GF-D8 (cell line): ENCODE measurements at regions not wholly inside any gene's neighbourhood (a gene's known extent, or its start where the extent isn't known, plus 50 kb on each side); places are given as distances from the start of the nearest gene placed in this dataset.
"Not testable (repeated sequence)": the region's sequence is repeated elsewhere in the genome, so short reads cannot be mapped to it uniquely, and the experiment has no call there.

Experiments
- DNase-seq: peaks from one replicate; lab custom pipeline; 2025; lab: John Stamatoyannopoulos, UW

- no peak for DNase-seq
Measured at GRCh38 chr15:35929740-35930444, 383.9 kb upstream of the DPH6 start.

DNA sequence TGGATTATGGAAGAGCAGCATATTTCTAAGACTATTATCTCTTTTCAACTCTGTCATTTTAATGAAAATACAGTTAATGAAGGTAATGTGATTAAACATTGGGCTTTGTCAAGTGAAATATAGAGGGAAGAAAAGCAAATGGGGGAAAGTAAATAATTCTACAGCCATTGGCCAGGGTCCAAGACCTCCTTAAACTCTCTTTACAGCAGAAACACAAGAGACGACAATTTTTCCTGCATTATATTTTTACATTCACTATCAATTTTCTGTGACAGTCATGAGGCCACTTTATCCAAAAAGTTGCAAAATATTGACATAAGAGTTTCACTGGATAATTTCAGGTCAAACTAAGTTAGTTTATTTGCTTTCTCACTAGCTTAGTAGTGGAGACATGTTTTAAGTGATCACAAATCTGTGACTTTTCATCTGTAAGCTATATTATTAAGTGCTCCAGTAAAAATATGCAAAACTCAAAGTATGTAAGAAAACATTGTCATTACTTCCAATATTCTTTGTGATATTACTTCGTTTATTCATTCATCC lies 385.9 kb upstream of the DPH6 start:
- DNase-seq = no peak

- DNase-seq = no peak
Measured at GRCh38 chr15:35932531-35932930, 386.6 kb upstream of the DPH6 start.

GRCh38 chr15:35933531-35933930 lies 387.6 kb upstream of the DPH6 start:
- DNase-seq = no peak

DNA sequence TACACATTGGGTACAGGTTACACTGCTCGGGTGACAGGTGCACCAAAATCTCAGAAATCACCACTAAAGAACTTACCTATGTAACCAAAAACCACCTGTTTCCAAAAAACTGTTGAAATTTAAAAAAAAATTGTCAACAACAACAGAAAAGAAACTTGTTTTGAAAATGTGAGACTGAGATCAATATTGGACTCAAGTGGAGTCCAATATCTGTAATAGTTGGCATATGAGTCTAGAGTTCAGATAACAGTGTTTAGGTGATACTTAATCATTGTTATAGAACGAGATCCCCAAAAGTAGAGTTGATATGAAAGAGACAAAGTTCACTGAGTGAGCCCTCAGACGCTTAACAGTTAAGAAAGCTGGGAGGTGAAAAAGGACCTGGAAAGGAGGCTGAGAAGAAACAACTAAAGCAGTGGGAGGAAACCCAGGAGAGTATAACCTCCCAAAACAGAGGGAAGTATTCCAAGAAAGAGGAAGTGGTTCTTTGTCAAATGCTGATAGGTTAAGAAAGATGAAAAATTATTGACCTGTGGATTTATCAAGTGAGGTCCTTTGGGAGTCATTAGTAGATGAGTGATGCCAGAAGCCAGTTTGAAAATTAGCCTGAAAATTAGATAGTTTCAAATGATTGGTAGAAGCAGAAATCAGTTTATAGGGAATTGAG lies 388.6 kb upstream of the DPH6 start:
- no peak for DNase-seq

- no peak for DNase-seq
Measured at GRCh38 chr15:35936284-35936683, 390.3 kb upstream of the DPH6 start.

GRCh38 chr15:35937380-35937779 lies 391.4 kb upstream of the DPH6 start:
- no peak for DNase-seq

- no peak for DNase-seq
Measured at GRCh38 chr15:35944945-35945585, 399.1 kb upstream of the DPH6 start.

- no peak for DNase-seq
Measured at GRCh38 chr15:35953424-35953823, 407.5 kb upstream of the DPH6 start.

DNA sequence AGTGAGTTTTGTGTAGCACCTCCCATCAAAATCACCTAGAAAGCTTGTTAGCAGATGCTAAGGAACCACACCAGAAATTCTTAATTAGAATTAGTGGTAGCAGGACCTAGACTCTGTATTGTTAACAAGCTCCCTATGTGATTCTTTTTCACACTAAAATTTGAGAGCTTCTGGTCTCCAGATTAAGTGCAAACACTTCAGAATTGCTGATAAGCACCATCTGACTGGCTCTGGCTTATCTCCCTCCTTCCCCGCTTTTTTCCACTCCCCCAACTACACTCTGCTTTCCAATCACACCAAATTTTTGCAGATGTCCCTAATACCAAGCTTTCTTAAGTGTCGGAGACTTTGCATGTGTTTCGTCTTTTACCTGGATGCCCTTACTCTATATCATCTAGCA lies 410.1 kb upstream of the DPH6 start:
- DNase-seq = no peak

GRCh38 chr15:35958021-35958420 lies 412.1 kb upstream of the DPH6 start:
- DNase-seq = no peak

- DNase-seq = no peak
Measured at GRCh38 chr15:35958975-35959374, 413.0 kb upstream of the DPH6 start.

DNA sequence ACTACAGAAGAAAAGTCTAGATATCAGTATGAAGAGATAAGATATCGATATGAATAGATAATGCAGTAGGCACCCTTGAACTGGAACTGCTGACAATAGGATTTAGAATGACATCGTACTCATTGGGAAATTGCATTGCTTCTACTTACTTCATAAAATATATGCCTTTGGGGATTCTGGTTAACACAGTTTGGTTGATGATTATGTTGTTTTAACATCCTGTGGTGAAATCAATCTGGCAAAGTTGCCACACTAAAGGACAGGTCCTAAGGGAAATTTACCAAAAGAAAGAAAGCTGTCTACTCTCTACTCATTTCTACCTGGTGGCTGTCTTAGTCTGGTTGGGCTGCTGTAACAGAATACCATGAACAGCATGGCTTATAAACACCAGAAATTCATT lies 417.4 kb upstream of the DPH6 start:
- DNase-seq = no peak

GRCh38 chr15:35966781-35967180 lies 420.8 kb upstream of the DPH6 start:
- DNase-seq = no peak

DNA sequence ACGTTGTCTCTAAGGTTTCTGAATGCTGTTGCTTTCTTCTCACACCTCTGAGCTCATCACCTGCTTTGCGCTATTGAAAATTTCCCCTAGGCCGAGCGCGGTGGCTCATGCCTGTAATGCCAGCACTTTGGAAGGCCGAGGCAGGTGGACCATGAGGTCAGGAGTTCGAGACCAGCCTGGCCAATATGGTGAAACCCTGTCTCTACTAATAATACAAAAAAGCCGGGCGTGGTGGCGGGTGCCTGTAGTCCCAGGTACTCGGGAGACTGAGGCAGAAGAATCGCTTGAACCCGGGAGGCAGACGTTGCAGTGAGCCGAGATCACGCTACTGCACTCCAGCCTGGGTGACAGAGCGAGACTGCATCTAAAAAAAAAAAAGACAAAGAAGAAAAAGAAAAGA lies 422.0 kb upstream of the DPH6 start:
- DNase-seq = not testable (repeated sequence)

- DNase-seq = no peak
Measured at GRCh38 chr15:35973029-35973428, 427.1 kb upstream of the DPH6 start.

DNA sequence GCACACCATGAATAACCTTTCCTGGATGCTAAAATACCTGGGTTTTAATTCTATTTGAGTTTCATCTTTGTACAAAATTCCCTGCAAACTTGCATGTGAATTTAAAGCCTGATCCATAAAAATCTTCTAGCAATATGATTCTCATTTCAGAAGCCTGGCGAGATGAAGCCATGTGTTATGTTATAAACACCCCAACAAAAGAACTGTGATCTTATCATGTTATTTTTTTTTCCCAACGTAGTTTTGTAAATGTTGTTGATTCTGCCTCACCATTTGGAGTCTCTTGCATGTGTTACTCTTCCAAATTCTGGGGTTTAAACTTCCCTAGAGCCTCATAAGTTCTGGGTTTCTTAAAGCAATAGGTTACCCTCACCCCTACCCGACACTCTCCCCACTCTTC lies 428.1 kb upstream of the DPH6 start:
- DNase-seq = no peak

DNA sequence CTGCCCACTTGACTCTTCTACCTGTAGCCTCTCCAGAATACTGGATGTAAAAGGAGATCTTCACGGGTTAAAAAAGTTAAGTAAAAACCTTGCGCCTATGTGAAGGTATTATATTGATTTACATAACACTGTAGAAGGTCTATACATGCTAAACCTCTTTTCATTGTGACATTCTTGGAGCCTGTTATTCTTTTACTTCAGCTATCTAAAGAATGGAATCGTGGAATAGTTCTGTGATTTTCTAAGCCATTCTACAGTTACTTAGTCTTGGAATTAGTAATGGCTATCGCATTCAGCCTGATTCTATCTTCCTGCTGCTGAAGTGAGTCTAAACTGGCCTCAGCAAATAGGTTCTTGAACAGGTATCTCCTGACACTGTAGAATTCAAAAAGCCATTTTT lies 430.0 kb upstream of the DPH6 start:
- no peak for DNase-seq

- DNase-seq = no peak
Measured at GRCh38 chr15:35979608-35980007, 433.6 kb upstream of the DPH6 start.

- DNase-seq = no peak
Measured at GRCh38 chr15:35980719-35981118, 434.8 kb upstream of the DPH6 start.

DNA sequence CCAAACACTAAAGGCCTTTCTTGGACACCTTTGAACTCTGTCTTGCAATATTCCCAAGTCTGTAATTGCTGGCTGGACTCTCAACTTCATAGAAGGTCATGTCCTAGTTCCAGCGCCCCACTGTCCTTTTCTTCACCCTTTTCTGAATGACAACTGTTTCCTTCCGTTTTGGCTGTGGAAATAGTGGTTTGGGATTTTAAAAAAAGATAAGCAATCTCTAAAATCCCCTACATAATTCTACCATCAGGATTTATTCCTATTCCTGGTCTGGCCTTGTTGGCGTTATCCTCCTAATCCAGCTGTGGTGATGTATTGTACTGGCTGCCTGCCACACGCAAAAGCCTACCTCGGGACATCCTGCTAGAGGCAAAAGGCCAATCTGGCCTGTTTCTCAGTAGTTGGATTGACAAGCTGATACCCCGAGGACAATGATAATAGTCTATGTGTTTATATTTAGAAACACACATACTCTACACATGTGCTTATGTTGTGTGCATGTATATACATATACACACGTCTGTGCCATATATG lies 440.3 kb upstream of the DPH6 start:
- DNase-seq = no peak

DNA sequence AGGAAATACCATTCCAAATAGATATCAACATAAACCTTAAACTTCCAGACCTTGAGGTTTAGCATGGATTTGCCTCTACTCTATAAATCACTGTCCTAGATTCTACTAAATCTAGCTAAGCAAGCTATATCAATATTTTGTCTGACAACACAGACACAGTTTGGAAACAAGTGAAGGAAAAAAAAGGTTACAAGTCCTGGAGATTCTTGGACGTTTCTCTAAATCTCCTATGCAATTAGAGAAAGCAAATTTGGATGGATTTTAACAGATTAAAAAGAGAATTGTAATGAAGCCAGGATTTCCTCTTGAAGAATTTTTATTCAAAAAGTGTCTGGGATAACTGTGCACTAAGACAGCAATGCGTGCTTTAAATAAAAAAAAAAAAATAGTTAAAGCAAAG lies 441.1 kb upstream of the DPH6 start:
- no peak for DNase-seq

DNA sequence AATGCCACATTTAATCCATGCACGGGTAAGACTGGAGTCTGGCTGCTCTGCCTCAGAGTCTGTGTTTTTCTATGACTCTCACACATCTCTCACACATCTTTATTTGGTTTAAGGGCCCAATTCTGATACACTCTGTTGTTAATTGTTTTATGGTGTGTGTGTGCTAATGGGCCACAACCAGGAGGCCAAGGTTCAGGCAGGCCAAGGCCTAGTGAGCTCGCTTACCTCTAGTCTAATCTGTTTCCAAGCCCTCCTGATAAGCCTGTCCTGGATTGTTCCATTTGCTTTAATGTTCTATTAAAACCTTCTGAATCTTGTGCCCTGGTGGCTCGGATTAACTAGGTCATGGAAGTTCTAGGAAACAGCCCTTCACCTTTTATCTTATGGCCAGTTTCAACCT lies 445.4 kb upstream of the DPH6 start:
- DNase-seq = no peak
